ENCODE measurements at regions not wholly inside any gene's neighbourhood (a gene's known extent, or its start where the extent isn't known, plus 50 kb on each side); places are given as distances from the start of the nearest gene placed in this dataset.
"Not testable (repeated sequence)": the region's sequence is repeated elsewhere in the genome, so short reads cannot be mapped to it uniquely, and the experiment has no call there.

DNA sequence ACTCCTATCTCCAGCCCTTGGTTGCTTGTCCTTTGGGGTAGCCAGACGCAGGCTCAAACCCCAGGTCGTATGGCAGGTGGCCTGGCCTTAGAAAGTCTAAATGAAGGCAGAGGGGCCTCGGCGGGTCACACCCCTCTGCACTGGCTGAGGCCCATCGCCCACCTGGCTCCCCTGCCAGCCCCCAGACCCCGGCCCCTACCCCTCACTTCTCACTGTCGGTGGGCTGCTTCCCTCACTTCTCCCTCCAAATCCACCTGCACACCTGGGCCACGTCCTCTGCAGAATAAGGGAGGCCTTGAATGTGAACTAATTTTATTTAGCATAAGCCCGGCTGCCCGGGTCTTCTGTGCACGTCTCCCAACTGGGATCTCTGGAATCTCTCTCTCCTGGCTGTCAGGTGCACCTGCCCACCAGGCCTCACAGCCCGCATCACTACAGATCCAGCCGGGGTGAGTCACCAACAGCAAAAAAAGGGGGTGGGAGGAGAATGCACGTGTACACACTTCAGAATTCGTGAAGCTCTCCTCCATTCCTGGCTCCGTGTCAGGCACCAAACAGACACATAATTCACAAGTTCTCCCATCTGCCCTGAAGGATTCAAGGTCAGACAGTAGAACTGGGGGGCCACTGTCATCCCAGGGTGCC is 107.5 kb upstream of the SIM2 start:
- in situ Hi-C loops (cut with MboI; ENCODE audit: low sequenced_read_pairs): no loop called here

DNA sequence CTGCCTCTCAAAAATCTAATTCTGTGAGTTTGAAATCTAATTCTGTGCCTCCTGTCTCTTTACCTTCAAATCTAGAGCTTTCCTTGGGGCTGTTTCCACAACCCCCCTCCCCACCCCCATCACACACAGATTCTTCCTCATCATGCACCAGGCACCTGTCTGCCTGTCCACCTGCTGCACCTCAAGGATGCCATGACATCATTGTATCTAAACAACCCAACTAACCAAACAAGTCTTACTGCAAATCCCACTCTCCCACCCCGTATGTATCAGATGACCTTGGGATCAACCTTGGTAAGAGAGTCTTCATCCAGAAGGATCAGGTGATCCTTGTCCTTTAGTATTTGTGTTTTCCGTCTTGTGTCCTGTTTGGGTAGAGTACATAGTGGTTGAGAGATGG is 102.7 kb upstream of the SIM2 start:
- in situ Hi-C loops (cut with MboI; ENCODE audit: low sequenced_read_pairs): no loop called here

DNA sequence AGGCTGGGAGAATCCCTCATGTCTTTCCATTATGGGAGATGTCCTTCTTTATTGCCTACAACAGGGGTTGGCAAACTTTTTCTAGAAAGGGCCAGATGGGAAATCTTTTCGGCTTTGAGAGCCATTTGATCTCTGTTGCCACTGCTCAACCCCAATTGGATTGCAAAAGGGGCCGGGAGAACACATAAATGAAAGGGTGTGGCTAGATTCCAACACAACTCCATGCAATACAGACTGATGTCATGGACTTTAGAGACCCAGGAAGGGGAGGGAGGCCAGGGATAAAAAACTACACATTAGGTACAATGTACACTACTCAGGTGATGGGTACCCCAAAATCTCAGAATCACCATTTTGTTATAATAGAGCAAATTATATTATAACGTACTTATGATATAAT is 97.6 kb upstream of the SIM2 start:
- in situ Hi-C loops (cut with MboI; ENCODE audit: low sequenced_read_pairs): no loop called here

DNA sequence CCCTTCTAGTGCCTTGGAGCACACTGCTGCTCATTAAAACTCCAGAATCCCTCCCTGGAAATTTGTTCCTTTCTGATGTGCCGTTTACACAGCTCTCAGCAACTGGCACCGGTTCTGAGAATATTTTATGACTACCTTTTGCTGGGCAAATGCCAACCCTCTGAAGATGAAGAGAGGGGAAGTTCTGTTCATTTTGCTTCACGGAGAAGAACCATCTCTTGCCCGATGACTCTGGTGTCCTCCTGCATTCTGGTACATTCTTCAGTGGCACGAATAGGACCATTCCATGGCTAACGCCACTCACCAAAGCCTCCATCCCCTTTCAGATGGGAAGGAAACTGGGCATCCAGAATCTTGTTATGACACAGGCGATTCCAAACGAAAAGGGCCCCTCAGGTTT is 96.2 kb upstream of the SIM2 start:
- in situ Hi-C loops (cut with MboI; ENCODE audit: low sequenced_read_pairs): no loop called here

DNA sequence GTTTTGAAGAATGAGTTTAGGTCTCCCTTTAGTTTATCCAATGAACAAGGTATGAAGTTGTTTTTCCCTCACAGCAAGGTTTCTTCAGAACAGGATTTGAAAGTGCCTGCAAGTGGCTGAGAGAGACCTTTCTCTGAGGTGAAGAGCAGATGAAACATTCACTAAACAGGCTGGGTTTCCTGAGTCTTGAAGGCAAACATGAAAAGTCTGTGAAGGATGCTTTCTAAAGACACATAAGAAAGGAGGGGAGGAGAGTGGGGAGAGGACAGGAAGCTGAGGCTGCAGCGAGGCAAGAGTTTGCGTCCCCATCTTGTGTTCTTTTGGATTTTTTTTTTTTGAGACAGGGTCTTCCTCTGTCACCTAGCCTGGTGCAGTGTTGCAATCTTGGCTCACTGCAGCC is 95.7 kb upstream of the SIM2 start:
- in situ Hi-C loops (cut with MboI; ENCODE audit: low sequenced_read_pairs): no loop called here

DNA sequence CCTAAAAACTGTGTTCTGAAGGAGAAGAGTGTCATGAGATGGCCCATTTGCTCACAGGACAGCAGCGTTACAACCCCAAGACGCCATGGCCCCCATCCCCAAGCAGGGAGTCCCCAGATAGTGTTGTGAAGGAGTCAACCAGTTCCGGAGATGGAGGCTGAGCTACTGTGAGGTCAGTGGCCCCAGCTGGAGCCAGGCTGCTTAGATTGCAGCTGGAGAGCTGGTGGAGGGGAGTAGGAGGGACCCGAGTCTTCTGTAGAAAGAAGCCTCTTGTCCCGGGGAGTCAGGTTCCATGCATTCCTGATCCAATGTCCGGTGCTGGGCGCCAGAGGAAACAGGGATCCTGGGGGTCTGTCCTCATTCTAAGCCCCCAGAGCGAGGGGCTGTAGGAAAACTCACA is 93.5 kb upstream of the SIM2 start:
- in situ Hi-C loops (cut with MboI; ENCODE audit: low sequenced_read_pairs): no loop called here

DNA sequence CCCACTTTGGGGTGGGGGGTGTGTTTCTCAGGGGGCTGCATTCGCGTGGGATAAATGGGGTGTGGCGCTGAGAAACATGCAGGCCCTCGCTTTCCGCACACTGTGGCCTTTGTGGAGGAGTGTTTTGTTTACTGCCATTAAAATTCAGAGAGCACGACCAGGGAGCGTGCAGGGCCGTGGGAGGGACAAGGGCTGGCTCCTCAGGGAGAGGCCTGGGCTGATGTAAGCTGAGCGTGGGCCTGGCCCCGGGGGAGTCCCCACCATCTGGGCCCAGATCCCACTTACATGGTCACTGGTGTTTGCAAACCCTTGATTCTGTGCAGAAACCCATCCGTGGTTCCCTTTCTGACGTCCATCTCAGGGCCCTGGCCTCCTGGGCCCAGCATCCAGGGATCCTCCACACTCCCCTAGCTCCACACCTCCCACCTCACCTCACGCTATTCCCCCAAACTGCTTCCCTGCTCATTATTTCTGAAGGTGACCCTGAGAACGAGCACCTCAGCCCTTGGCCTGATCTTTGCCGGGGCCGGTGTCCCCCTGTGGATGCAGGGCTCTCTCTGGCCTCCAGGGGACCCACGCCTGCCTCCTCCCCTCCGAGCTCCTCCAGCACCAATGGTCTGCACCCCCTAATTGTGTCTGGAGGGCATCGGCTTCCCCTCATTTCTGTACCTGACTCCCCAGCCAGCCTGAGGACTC is 92.5 kb upstream of the SIM2 start:
- in situ Hi-C loops (cut with MboI; ENCODE audit: low sequenced_read_pairs): no loop called here

DNA sequence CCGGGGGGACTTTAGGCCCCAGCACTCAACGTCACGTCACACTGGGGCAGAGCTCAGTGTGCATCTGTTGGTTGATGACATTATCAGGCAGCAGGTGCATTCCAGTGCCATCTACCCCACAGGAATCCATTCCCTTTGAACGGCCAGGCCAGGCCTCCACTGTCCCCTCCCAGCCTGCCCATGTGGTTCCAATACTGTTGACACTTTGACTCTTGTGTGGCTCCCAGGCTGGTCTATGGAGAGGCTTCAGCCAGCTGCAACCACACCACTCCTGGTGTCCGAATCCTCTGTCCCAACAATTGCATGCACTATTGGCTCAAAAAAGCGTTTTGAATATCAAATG is 92.0 kb upstream of the SIM2 start:
- in situ Hi-C loops (cut with MboI; ENCODE audit: low sequenced_read_pairs): no loop called here

DNA sequence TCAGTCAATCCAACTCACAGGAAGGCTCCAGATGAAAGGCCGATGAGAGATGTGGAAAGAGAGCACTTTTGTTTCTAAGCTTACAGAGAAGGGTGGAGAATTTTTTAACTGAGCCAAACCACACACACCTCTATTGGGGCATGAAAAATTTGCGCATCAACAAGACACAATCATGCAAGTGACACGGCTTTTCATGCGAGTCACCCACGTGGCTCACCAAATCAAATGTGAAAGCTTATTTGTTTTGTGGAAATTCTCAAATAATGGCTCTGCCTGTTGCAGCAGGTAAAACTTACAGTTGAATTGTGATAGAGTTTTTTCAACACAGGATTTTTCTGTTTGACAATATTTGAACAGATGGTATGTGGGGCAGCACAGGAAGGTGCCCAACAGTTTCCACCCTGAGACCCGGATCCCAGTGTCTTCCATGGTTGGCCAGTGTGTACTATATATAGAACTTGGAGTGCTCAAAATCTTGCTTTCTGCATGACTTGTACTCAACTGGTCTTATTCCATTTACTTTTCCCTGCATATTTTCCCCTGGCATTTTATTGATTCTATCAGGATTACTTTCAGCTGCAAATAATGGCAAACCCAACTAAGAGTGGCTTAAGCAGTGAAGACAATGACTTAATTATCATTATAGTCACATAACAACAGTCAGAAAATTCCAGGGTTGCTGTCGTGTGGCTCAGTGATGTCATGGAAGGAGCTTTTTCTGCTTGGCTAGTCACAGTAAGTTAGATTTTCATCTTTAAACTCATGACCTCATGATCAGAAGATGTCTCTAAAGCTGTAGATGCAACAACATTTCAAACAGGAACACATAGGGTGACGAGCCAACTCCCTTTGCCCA is 90.6 kb upstream of the SIM2 start:
- in situ Hi-C loops (cut with MboI; ENCODE audit: low sequenced_read_pairs): no loop called here

DNA sequence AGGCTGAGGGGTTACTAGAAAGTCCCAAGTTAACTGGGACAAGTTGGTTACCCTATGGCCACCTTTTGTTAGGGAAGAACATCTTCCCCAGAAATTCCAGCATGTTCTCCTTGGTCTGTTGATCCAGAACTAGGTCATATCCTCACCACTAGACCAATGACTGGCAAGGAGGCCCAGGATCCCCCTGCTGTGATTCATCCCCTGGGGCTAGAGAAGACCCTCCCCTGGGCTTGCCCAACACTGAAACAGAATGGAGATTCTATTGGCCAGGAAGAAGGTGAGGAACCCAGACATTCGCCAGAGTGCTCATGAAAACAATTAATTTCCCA is 90.1 kb upstream of the SIM2 start:
- in situ Hi-C loops (cut with MboI; ENCODE audit: low sequenced_read_pairs): no loop called here

DNA sequence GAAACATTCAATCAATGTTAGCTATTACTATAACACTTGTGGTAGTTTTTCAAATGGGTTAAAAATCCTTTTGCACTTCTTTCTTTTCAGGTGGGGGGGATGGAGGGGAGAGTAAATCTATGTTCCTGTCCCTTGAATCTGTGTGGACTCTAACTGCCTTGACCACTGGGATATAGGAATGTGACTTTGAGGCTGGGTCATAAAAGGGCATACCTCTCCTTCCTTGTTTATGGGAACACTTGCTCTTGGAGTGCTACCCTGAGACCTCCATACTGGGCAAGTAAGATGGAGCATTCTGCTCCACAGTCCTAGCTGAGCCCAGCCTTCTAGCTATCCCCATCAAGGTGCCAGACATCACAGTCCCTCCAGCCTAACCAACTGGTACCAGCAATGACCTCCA is 89.3 kb upstream of the SIM2 start:
- in situ Hi-C loops (cut with MboI; ENCODE audit: low sequenced_read_pairs): no loop called here

DNA sequence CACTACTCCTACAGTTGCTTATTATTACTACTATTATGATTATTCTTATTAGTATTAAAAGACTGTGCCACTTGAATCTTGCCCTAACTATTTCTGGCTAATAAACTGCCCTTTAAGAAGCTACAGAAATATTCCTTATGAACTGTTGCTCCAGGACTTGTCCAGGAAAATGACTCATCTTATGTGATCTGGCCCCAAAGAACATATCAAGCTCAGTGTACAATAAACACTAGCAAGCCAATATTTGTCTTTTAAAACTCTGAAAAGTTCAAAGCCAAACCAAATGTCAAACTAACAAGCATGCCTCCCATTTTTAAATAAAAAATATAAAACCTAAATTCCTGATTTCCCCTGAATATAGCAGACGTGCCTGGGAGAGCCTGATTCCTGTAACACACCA is 88.7 kb upstream of the SIM2 start:
- in situ Hi-C loops (cut with MboI; ENCODE audit: low sequenced_read_pairs): no loop called here

DNA sequence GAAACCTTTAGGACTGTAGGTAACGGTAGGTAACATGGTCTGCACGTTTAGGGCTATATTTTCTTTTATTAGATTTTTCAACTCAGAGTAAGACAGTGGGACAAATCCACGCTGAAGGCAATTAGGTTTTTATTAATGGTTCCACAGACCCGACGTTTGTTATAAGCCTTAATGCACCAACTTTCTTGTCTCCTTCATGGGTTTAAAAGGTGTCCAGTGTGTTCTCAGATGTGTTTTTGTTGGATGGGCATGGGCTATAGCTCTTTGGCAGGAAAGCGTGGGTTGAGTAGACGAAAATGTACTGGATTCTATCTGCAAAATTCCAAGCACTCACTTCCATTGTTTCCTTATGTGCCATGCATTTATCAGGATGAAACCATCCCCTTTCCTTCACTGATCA is 88.0 kb upstream of the SIM2 start:
- in situ Hi-C loops (cut with MboI; ENCODE audit: low sequenced_read_pairs): no loop called here

DNA sequence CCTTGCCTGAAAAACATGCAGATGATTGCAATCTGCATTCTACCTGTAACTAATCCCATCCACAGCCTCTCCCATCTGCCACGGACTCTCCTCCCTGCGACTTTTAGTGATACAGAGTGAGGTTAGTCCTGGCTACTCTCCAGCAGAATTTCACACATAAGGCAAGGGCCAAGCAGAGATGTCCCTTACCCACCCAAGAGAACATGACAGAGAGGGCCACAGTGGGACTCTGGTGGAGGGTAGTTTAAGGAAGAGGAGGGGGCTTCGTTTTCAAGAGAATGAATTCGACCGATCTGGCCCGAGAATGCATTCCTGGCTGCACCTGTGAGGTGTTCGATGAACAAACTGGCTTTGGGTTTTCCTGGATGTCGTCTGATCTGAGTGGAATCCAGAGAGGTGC is 87.5 kb upstream of the SIM2 start:
- in situ Hi-C loops (cut with MboI; ENCODE audit: low sequenced_read_pairs): no loop called here

DNA sequence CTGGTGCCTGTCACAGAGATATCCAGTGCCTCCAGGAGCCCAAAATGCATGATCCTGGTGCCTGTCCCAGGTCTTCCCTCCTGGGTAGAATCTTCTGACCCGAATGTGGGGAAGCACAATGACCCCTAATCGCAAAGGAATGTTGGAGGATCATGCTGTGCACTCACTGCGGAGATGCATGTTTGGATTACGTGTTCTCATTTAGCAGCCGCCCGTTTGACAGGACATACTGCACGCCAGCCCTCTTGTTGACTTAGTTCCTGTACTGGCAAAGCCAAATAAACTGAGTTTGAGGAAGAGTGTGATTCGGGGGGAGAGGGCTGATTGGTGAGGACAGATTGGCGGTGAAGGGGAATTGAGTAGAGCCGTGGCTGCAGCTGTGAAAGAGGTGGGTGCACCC is 85.9 kb upstream of the SIM2 start:
- in situ Hi-C loops (cut with MboI; ENCODE audit: low sequenced_read_pairs): no loop called here

DNA sequence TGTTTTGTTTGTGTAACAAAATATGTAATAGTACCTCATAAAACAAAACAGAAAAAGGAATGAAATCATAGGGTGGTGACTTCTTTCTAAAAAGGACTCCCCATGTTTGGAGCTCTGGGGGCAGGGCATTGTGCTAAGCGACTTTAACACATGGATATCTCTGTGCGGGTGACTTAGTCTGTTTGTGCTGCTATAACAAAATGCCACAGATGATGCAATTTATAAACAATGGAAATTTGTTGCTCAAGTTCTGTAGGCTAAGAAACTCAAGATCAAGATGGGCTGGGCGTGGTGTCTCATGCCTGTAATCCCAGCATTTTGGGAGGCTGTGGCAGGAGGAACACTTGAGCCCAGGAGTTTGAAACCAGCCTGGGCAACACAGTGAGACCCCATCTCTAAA is 85.4 kb upstream of the SIM2 start:
- in situ Hi-C loops (cut with MboI; ENCODE audit: low sequenced_read_pairs): no loop called here

DNA sequence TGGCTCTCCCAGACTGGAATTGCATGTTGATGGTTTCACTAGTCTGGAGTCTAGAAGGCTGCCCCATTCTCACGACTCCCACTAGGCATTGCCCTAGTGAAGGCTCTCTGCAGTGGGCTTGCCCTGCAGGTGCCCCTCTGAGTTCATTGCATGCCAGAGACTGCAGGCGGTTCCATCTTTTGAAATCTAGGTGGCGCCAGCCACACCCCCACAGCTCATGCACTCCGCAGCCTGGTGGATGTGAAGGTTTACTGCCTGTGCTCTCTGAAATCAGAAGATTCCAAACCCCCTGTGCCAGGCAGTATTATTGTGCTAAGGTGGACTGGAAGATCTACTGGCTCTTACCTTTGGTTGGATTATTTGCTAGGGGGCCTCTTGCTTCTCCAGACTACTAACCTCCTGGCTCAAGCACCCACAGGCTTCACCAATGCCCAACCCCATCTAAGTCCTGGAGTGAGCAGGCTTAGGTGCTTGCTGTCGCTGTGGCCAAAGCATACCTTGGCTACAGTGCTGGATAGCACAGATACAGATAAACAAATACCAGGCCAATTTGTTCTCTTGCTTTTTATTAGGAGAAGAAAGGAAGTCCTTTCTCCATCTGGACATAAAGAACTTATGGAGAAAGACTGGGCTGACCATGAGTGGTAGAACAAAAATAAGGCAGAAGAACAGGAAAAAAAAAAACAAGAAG is 83.5 kb upstream of the SIM2 start:
- in situ Hi-C loops (cut with MboI; ENCODE audit: low sequenced_read_pairs): no loop called here

DNA sequence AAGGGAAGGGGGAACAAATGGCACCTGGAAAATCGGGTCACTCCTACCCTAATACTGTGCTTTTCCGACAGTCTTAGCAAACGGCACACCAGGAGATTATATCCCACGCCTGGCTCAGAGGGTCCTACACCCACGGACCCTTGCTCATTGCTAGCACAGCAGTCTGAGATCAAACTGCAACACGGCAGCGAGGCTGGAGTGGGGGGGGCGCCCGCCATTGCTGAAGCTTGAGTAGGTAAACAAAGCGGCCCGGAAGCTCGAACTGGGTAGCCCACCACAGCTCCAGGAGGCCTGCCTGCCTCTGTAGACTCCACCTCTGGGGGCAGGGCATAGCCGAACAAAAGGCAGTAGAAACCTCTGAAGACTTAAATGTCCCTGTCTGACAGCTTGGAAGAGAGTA is 82.1 kb upstream of the SIM2 start:
- in situ Hi-C loops (cut with MboI; ENCODE audit: low sequenced_read_pairs): not testable (repeated sequence)

DNA sequence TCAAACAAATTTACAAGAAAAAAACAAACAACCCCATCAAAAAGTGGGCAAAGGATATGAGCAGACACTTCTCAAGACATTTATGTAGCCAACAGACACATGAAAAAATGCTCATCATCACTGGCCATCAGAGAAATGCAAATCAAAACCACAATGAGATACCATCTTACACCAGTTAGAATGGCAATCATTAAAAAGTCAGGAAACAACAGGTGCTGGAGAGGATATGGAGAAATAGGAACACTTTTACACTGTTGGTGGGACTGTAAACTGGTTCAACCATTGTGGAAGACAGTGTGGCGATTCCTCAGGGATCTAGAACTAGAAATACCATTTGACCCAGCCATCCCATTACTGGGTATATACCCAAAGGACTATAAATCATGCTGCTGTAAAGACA is 77.1 kb upstream of the SIM2 start:
- in situ Hi-C loops (cut with MboI; ENCODE audit: low sequenced_read_pairs): not testable (repeated sequence)

DNA sequence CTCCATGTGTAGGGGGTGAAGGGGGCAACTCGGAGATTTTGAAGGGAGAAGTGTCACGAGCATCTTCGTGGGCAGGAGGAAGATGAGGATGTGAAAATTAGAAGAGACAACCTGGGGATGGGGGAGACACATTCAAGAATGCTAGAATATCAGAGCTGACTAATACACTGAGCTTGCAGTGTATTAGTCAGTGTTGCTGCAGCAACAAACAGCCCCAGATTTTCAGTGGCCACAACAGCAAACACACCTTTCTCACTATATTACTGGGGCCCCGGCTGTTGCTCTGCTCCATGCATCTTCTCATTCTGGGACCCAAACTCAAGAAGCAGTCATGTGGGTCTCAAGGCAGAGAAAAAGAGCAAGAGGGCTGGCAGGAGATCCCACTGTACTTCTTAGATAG is 74.8 kb upstream of the SIM2 start:
- in situ Hi-C loops (cut with MboI; ENCODE audit: low sequenced_read_pairs): no loop called here

DNA sequence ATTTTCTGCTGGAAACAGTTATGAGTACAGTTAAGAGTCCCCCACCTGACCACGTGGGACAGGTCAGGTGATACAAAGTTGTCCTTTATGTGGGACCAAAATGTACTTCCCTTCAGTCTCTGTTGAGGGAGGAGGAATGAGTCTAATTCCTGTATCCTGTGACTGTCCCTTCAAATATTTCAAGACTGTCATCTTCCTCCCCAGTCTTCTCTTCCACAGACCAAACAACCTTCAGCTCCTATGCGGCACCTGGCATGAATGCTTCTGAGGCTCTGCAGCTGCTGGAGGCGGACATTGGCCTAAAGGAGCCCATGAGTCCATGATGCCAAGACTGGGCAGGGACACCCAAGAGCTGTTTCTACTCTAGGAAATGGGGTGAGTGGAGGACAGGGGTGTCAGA is 72.1 kb upstream of the SIM2 start:
- in situ Hi-C loops (cut with MboI; ENCODE audit: low sequenced_read_pairs): no loop called here

DNA sequence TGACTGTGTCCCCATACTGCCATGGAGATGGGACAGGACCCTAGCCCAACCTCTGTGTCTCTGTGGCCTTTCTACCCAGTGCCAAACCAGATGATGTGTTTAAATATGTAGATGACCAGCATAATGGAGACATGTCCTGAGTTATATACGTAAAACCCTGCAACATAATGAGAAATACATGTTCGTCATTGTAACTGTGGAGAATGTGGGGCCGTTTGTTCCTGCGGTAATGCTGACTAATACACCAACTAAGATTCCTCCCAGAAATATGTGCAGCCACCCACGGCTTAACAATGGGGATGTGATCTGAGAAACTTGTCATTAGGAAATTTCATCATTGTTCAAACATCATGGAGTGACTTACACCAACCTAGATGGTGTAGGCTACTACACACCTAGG is 71.7 kb upstream of the SIM2 start:
- in situ Hi-C loops (cut with MboI; ENCODE audit: low sequenced_read_pairs): no loop called here
